Motor neuron (in vitro differentiated cells): ENCODE measurements at regions not wholly inside any gene's neighbourhood (a gene's known extent, or its start where the extent isn't known, plus 50 kb on each side); places are given as distances from the start of the nearest gene placed in this dataset.
"Not testable (repeated sequence)": the region's sequence is repeated elsewhere in the genome, so short reads cannot be mapped to it uniquely, and the experiment has no call there.

ENCODE experiments used
- ATAC-seq, 8 experiments: fragments of 200-7000 bp; cut with Tn5 transposase; replicated peaks in 6 of 8; 2 replicates each; pipeline ENCODE4 v1.8.0; 2021; ENCODE audit warnings: mild to moderate bottlenecking in 8 of 8, moderate library complexity in 8 of 8
- H3K27ac ChIP-seq, 2 donors: fragments of 250-450 bp; sonication (Bioruptor Pico); 2 replicates each; pipeline ENCODE4 v1.9.0; 2021; ENCODE audit warnings: antibody characterized with exemption in 2 of 2, mild to moderate bottlenecking in 2 of 2, moderate library complexity in 1 of 2
- H3K4me1 ChIP-seq, 2 donors: fragments of 250-450 bp; sonication (Bioruptor Pico); replicated peaks in 1 of 2; 2 replicates each; pipeline ENCODE4 v1.6.1; 2021; ENCODE audit warnings: antibody characterized with exemption in 2 of 2, mild to moderate bottlenecking in 2 of 2, moderate library complexity in 1 of 2
- H3K4me3 ChIP-seq, 5 donors: fragments of 250-450 bp; sonication (Bioruptor Pico); 2 replicates each; pipeline ENCODE4 v1.9.0; 2021; ENCODE audit warnings: antibody characterized with exemption in 5 of 5, mild to moderate bottlenecking in 5 of 5, moderate library complexity in 4 of 5
- WGBS, 10 experiments: fragments of 450-650 bp; shearing (Covaris generic); methylation state at CpG; one replicate each; pipeline ENCODE4 v1.0.0; 2022; 5-methylcytosine and 5-hydroxymethylcytosine counted together
- in situ Hi-C, 9 experiments: fragments of 400-800 bp; cut with MboI; loops; one replicate each; pipeline ENCODE4 v1.15.0; 2021; ENCODE audit warnings: low sequenced_read_pairs in 9 of 9, low pct_unique_long_range_greater_than_20kb in 2 of 9; ENCODE audit not compliant: unreplicated experiment in 9 of 9

GRCh38 chr18:59848002-59848401 lies 51.8 kb upstream of the PMAIP1 start:
- no peaks in the 10 kb centered on the region for H3K4me1 ChIP-seq
- WGBS, 10 experiments = 57 to 100% (median 83%) methylated on average over 1 to 3 of the region's 4 CpGs; no CpG with 5 or more reads in 5 of the 10 experiments
- ATAC-seq = no peak
- no peak overlapping the region for H3K27ac ChIP-seq
- no peak overlapping the region for H3K4me3 ChIP-seq
- in situ Hi-C loops = loop anchor here in 4 of 9 experiments (25.0 kb wide), 4 partner anchors 114 to 689 kb away; no protein-coding TSS in a partner anchor

GRCh38 chr18:59847491-59847846 lies 52.3 kb upstream of the PMAIP1 start:
- in situ Hi-C loops = loop anchor here in 4 of 9 experiments (25.0 kb wide), 4 partner anchors 115 to 690 kb away; no protein-coding TSS in a partner anchor
- ATAC-seq = peak in 1 of 8 experiments; percentile 59
- 60 to 100% (median 100%) methylated on average over 1 to 5 of the region's 5 CpGs; no CpG with 5 or more reads in 3 of the 10 experiments for WGBS, 10 experiments

DNA sequence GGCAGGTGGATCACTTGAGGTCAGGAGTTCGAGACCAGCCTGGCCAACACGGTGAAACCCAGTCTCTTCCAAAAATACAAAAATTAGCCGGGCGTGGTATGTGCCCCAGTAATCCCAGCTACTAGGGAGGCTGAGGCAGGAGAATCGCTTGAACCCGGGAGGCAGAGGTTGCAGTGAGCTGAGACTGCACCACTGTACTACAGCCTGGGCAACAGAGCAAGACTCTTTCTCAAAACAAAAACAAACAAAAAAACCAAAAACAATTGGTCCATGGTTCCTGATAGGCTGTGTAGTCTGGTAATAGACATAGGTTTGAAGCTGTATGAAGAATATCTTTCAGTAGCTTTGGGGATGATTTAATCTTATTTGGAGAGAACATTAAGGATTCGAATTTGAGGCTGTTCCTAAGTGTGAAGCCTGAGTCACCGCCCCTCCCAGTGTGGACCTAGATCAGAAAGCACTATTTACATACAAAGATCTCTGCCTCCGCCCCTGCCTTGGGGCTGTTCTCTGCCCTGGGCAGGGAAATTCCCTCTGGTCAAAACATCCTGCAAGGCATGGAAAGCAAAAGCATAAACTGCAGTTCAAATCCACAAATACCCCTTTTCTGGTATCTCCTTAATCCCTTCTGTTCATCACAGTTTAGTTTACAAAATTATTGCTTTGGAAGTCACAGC lies 52.8 kb upstream of the PMAIP1 start:
- no peak overlapping the region for H3K4me3 ChIP-seq
- H3K27ac ChIP-seq = no peak overlapping the region
- WGBS, 10 experiments = 45 to 100% (median 82%) methylated on average over 1 to 7 of the region's 9 CpGs; no CpG with 5 or more reads in 2 of the 10 experiments
- ATAC-seq = peak in 3 of 8 experiments; percentile 97 to 99 (median 99)
- in situ Hi-C loops = loop anchor here in 4 of 9 experiments (25.0 kb wide), 4 partner anchors 115 to 690 kb away; no protein-coding TSS in a partner anchor
- H3K4me1 ChIP-seq = no peaks in the 10 kb centered on the region

More at GRCh38 chr18:59847491-59847846, 52.3 kb upstream of the PMAIP1 start:
- not testable (repeated sequence) for H3K4me1 ChIP-seq, H3K4me3 ChIP-seq, H3K27ac ChIP-seq

DNA sequence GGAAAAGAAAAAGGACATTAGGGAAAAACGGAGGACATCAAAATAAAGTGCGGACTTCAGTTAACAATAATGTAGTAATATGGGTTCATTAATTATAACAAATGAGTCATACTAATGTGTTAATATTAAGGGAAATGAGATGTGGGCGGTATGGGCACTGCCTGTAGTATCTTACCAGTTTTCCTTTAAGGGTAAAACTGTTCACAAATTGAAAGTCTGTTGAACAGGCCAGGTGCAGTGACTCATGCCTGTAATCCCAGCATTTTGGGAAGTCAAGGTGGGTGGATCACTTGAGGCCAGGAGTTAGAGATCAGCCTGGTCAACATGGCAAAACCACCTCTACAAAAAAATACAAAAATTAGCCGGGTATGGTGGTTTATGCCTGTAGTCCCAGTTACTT lies 56.8 kb upstream of the PMAIP1 start:
- ATAC-seq = no peak
- whole genome bisulfite sequencing, 10 experiments = 65 to 100% (median 91%) methylated on average over 1 to 4 of the region's 4 CpGs; no CpG with 5 or more reads in 2 of the 10 experiments
- in situ Hi-C loops = loop anchor here in 4 of 9 experiments (25.0 kb wide), 4 partner anchors 119 to 694 kb away; no protein-coding TSS in a partner anchor

DNA sequence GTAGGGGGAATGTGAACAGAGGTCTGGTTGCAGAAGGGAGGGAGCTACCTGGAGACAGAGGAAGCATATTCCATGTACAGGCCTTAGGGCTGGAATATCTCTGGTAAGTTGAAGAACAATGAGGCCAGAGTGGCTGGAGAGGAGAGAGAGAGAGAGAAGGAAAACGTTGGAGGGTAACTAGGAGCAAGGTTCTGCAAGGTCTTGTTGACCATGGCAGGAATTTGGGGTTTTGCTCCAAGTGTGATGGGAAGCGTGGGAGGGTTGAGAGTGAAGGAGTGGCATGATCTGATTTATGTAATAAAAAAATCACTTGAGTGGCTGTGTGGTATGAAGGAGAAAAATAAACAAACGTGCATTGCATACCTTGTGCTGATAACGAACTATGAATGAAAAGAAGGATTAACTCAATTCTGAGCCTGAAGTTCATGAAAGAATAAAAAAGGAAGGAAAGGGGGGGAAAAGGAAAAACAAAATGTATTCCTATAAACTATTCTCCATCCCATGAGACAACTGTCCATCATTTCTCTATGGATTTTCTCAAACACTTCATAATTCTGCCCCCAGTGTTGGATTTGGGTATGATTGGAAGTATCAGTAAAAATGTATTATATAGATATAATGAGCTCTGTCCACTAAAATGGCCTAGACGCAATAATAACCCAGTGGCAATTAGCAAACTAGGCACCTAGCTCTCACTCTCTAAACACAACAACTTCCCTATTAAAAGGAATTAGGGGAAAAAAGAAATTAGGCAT lies 59.7 kb upstream of the PMAIP1 start:
- 62 to 100% (median 81%) methylated on average over 1 to 5 of the region's 5 CpGs for WGBS, 10 experiments
- Histone ChIP-seq H3K27ac (no peak overlapping the region), H3K4me3 (no peak overlapping the region), H3K4me1 (no peaks in the 10 kb centered on the region)
- no peak for ATAC-seq
- in situ Hi-C loops = loop anchor here in 4 of 9 experiments (25.0 kb wide), 4 partner anchors 122 to 697 kb away; no protein-coding TSS in a partner anchor

More for the DNA sequence above, 56.8 kb upstream of the PMAIP1 start:
- Histone ChIP-seq H3K4me1 (no peaks in the 10 kb centered on the region), H3K4me3 (no peak overlapping the region), H3K27ac (no peak overlapping the region)

DNA sequence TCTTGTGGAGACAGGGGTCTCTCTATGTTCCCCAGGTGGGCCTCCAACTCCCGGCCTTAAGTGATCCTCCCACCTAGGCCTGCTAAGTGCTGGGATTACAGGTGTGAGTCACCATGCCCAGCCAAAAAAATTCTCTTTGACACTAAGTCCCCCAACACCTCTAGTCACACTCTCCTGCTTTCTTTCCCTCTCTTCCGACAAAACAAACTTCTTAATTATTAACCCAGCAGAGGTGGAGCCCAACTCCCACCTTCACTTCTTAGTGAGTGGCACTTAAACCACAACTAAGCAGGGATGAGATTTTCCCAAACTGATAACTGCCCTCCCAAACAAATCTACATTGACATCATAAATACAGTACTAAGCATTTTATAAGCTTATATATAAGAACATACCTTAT lies 60.5 kb upstream of the PMAIP1 start:
- ATAC-seq = no peak
- H3K4me3 ChIP-seq = no peak overlapping the region
- in situ Hi-C loops = loop anchor here in 4 of 9 experiments (25.0 kb wide), 4 partner anchors 123 to 698 kb away; no protein-coding TSS in a partner anchor
- H3K4me1 ChIP-seq = no peaks in the 10 kb centered on the region
- 43 to 100% (median 86%) methylated on average over 1 to 2 of the region's 2 CpGs; no CpG with 5 or more reads in 1 of the 10 experiments for WGBS, 10 experiments
- no peak overlapping the region for H3K27ac ChIP-seq

DNA sequence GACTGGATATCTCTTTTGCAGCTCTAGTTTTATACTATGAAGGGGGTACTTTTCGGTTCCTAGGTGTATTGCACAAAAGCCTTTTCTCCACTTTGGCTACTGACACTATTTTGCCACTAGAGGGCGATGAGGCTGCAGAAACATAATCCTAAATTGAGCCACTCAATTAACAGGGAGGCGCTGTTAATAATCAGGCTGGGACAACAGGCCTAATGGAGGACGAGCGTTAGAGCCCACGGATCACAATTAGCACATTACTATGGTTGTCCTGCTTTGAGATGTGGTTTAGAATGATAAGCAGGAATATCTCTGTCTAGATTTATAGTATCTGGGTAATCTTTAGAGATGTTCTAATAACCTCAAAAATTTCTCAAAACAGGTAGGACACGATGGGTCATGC lies 62.2 kb upstream of the PMAIP1 start:
- in situ Hi-C loops = loop anchor here in 4 of 9 experiments (25.0 kb wide), 4 partner anchors 125 to 700 kb away; no protein-coding TSS in a partner anchor
- peak in 3 of 8 experiments; percentile 84 to 88 (median 85) for ATAC-seq
- Histone ChIP-seq H3K4me1 (no peaks in the 10 kb centered on the region), H3K4me3 (no peak overlapping the region), H3K27ac (no peak overlapping the region)
- 0 to 100% (median 23%) methylated on average over 1 to 5 of the region's 7 CpGs; no CpG with 5 or more reads in 2 of the 10 experiments for WGBS, 10 experiments

DNA sequence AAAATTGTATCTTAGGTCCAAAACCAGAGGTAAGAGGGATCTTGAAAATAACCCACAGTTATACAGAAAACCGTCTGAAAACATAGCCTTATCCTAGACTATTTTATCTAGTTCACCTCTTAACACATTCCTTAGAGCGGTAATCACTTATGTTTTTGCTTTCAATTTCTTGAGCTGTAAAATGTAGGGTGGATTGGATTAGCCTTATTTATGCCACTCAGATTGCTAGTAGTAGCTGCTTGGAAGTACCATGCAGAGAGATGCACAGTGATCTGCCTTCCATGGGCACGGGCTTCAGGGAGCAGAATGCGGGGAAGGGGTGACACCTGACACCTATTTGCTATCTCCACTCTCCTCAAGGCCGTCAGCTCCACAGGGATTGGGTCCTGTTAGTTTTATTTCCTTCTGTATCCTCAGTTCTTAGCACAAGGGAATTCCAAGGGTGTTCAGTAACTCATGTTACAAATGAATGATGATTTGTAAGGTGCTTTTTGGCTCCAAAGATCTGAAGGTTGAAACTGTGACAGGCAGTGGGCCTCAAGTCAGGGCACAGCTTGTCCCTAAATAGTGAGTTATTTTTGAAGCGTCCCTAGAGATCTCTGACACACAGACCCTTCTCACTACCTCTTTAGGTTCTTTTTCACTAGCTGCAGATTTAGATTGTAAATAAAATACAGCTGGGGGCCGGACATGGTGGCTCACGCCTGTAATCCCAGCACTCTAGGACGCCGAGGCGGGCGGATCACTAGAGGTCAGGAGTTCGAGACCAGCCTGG lies 64.0 kb upstream of the PMAIP1 start:
- peak in 1 of 8 experiments; percentile 21 for ATAC-seq
- no peak overlapping the region for H3K4me3 ChIP-seq
- no peaks in the 10 kb centered on the region for H3K4me1 ChIP-seq
- no peak overlapping the region for H3K27ac ChIP-seq
- in situ Hi-C loops = loop anchor here in 4 of 9 experiments (25.0 kb wide), 4 partner anchors 127 to 702 kb away; no protein-coding TSS in a partner anchor
- WGBS, 10 experiments = 73 to 100% (median 85%) methylated on average over 1 to 12 of the region's 13 CpGs

- Histone ChIP-seq H3K4me3 (no peak overlapping the region), H3K4me1 (no peaks in the 10 kb centered on the region), H3K27ac (no peak overlapping the region)
- no peak for ATAC-seq
- in situ Hi-C loops = loop anchor here in 4 of 9 experiments (25.0 kb wide), 4 partner anchors 128 to 703 kb away; no protein-coding TSS in a partner anchor
- WGBS, 10 experiments = 52 to 100% (median 68%) methylated on average over 1 to 3 of the region's 3 CpGs
Observed at GRCh38 chr18:59834267-59834666, 65.5 kb upstream of the PMAIP1 start.

- 42 to 100% (median 80%) methylated on average over 1 to 3 of the region's 3 CpGs; no CpG with 5 or more reads in 1 of the 10 experiments for WGBS, 10 experiments
- Histone ChIP-seq H3K27ac (no peak overlapping the region), H3K4me1 (no peaks in the 10 kb centered on the region), H3K4me3 (no peak overlapping the region)
- no peak for ATAC-seq
- in situ Hi-C loops = loop anchor here in 4 of 9 experiments (25.0 kb wide), 4 partner anchors 129 to 704 kb away; no protein-coding TSS in a partner anchor
Observed at GRCh38 chr18:59833785-59834184, 66.0 kb upstream of the PMAIP1 start.

- in situ Hi-C loops = loop anchor here in 7 of 9 experiments (10.0 to 25.0 kb wide), 3 partner anchors 186 to 361 kb away; no protein-coding TSS in a partner anchor
- Histone ChIP-seq H3K27ac (no peak overlapping the region), H3K4me3 (no peak overlapping the region), H3K4me1 (peaks cover 0 to 8% of the 10 kb centered on the region in 2 donors)
- 9 to 33% (median 17%) methylated on average over 2 to 7 of the region's 12 CpGs; no CpG with 5 or more reads in 2 of the 10 experiments for WGBS, 10 experiments
- ATAC-seq = peak; percentile 62 to 94 (median 84)
Observed at GRCh38 chr18:59823596-59824195, 76.1 kb upstream of the PMAIP1 start.
